ENCODE measurements at regions not wholly inside any gene's neighbourhood (a gene's known extent, or its start where the extent isn't known, plus 50 kb on each side); places are given as distances from the start of the nearest gene placed in this dataset.

- no peak overlapping the region for H3K4me3 ChIP-seq (ENCODE audit: low read depth, low read length)
- no peaks in the 10 kb centered on the region for H3K9me3 ChIP-seq (ENCODE audit: control insufficient read depth, insufficient read depth, low read depth, low read length)
- no peaks in the 10 kb centered on the region for H3K4me1 ChIP-seq (ENCODE audit: control insufficient read depth, insufficient read depth, low read length)
- no peaks in the 10 kb centered on the region for H3K36me3 ChIP-seq (ENCODE audit: control insufficient read depth in 2 of 2, insufficient read depth in 1 of 2, low read length in 2 of 2)
- H3K27ac ChIP-seq (ENCODE audit: extremely low read depth, low read depth, low read length): no peak overlapping the region
- CTCF ChIA-PET: no interaction called here
- POLR2A ChIA-PET: no interaction called here
- no peak for TF ChIP-seq ZNF335 (tag by site-specific recombination; conservative IDR thresholded peaks at IDR 0.05)
- TF ChIP-seq ZBTB8A (tag by site-specific recombination; IDR thresholded peaks at IDR 0.05): no peak
- TF ChIP-seq ZNF354C (tag by site-specific recombination; IDR thresholded peaks at IDR 0.05; ENCODE audit: borderline replicate concordance, low read depth): no peak
- TF ChIP-seq ZIC2 (tag by site-specific recombination; IDR thresholded peaks at IDR 0.05): no peak
- no peak for TF ChIP-seq ZFP41 (tag by site-specific recombination; IDR thresholded peaks at IDR 0.05; ENCODE audit: borderline replicate concordance)
- no peak for TF ChIP-seq ZNF514 (tag by site-specific recombination; IDR thresholded peaks at IDR 0.05)
- no peak for TF ChIP-seq ZNF777 (tag by site-specific recombination; IDR thresholded peaks at IDR 0.05; ENCODE audit: borderline replicate concordance)
- TF ChIP-seq ZSCAN18 (tag by site-specific recombination; IDR thresholded peaks at IDR 0.05): no peak
- no peak for TF ChIP-seq ZNF791 (tag by site-specific recombination; IDR thresholded peaks at IDR 0.05)
- no peak for TF ChIP-seq ZNF341 (tag by site-specific recombination; IDR thresholded peaks at IDR 0.05; ENCODE audit: low read depth)
- no peak for TF ChIP-seq ZFP69B (tag by site-specific recombination; IDR thresholded peaks at IDR 0.05)
- TF ChIP-seq ZNF529 (tag by site-specific recombination; IDR thresholded peaks at IDR 0.05; ENCODE audit: insufficient replicate concordance): no peak
- no peak for TF ChIP-seq KLF17 (tag by site-specific recombination; IDR thresholded peaks at IDR 0.05)
- TF ChIP-seq GLIS2 (tag by site-specific recombination; IDR thresholded peaks at IDR 0.05): no peak
These were observed 190.3 kb upstream of the SPOCK3 start for GRCh38 chr4:167424341-167425256.

GRCh38 chr4:167428156-167428555, 193.9 kb upstream of the SPOCK3 start:
- no peak overlapping the region for H3K27ac ChIP-seq (ENCODE audit: extremely low read depth, low read depth, low read length)
- ChIA-PET POLR2A (interaction anchor here (0.6 kb wide), 1 partner anchor 1582 kb away, joined by 3 read pairs; the partner anchor contains the start of gene CBR4), CTCF (no interaction called here)
- H3K36me3 ChIP-seq (ENCODE audit: control insufficient read depth in 2 of 2, insufficient read depth in 1 of 2, low read length in 2 of 2): no peaks in the 10 kb centered on the region
- H3K4me3 ChIP-seq (ENCODE audit: low read depth, low read length): no peak overlapping the region
- H3K4me1 ChIP-seq (ENCODE audit: control insufficient read depth, insufficient read depth, low read length): no peaks in the 10 kb centered on the region
- H3K9me3 ChIP-seq (ENCODE audit: control insufficient read depth, insufficient read depth, low read depth, low read length): no peaks in the 10 kb centered on the region
- TF ChIP-seq ZNF658 (tag by site-specific recombination; IDR thresholded peaks at IDR 0.05) (no peak), BCL6B (tag by site-specific recombination; IDR thresholded peaks at IDR 0.05) (no peak), ZNF2 (tag by site-specific recombination; IDR thresholded peaks at IDR 0.05) (no peak), ZBTB20 (tag by site-specific recombination; IDR thresholded peaks at IDR 0.05) (no peak), ZNF529 (tag by site-specific recombination; IDR thresholded peaks at IDR 0.05; ENCODE audit: insufficient replicate concordance) (no peak), ZIC2 (tag by site-specific recombination; IDR thresholded peaks at IDR 0.05) (no peak), SCRT2 (tag by site-specific recombination; IDR thresholded peaks at IDR 0.05) (no peak), ZNF629 (tag by site-specific recombination; IDR thresholded peaks at IDR 0.05) (no peak), MEIS1 (CRISPR knock-in tag; IDR thresholded peaks at IDR 0.05; ENCODE audit: borderline replicate concordance) (no peak), ELK4 (IDR thresholded peaks at IDR 0.05; ENCODE audit: borderline replicate concordance, low read depth, low read length) (no peak), SP7 (tag by site-specific recombination; IDR thresholded peaks at IDR 0.05) (no peak), ZNF302 (tag by site-specific recombination; IDR thresholded peaks at IDR 0.05; ENCODE audit: low read depth) (no peak), ZNF521 (tag by site-specific recombination; IDR thresholded peaks at IDR 0.05) (no peak)
- TF ChIP-seq, protein P1, sequence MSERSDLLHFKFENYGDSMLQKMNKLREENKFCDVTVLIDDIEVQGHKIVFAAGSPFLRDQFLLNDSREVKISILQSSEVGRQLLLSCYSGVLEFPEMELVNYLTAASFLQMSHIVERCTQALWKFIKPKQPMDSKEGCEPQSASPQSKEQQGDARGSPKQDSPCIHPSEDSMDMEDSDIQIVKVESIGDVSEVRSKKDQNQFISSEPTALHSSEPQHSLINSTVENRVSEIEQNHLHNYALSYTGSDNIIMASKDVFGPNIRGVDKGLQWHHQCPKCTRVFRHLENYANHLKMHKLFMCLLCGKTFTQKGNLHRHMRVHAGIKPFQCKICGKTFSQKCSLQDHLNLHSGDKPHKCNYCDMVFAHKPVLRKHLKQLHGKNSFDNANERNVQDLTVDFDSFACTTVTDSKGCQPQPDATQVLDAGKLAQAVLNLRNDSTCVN (tag by site-specific recombination; optimal IDR thresholded peaks at IDR 0.05): no peak
